ENCODE measurements at regions not wholly inside any gene's neighbourhood (a gene's known extent, or its start where the extent isn't known, plus 50 kb on each side); places are given as distances from the start of the nearest gene placed in this dataset.

- Mint-ChIP-seq H3K27ac (no peak overlapping the region), H3K4me1 (no peaks in the 10 kb centered on the region), H3K9me3 (no peaks in the 10 kb centered on the region), H3K36me3 (ENCODE audit: low read depth) (no peaks in the 10 kb centered on the region), H3K4me3 (no peak overlapping the region), H3K27me3 (ENCODE audit: insufficient read depth) (peaks cover 14% of the 10 kb centered on the region)
- H3K36me3 ChIP-seq (ENCODE audit: control insufficient read depth, insufficient read depth, low read length), result no peaks in the 10 kb centered on the region
- no peak overlapping the region for H3K27ac ChIP-seq (ENCODE audit: low read depth, low read length)
- no peaks in the 10 kb centered on the region for H3K27me3 ChIP-seq (ENCODE audit: control insufficient read depth, insufficient read depth, low read length, poor library complexity, severe bottlenecking)
- no peak for TF ChIP-seq CTCF (conservative IDR thresholded peaks at IDR 0.05)
- DNase-seq, result no peak
- 95 to 100% methylated on average over 3 to 4 of the region's 4 CpGs for WGBS, 2 experiments (ENCODE audit: insufficient coverage in 1 of 2, insufficient read length in 1 of 2)
- H3K4me3 ChIP-seq (ENCODE audit: low read length), result no peak overlapping the region
- H3K9ac ChIP-seq (ENCODE audit: extremely low read depth, low read length, poor library complexity, severe bottlenecking), result no peak overlapping the region
- no peaks in the 10 kb centered on the region for H3K9me3 ChIP-seq (ENCODE audit: control insufficient read depth, low read length)
- H3K4me1 ChIP-seq (ENCODE audit: control insufficient read depth, insufficient read depth, low read length), result no peaks in the 10 kb centered on the region
Measured at GRCh38 chr5:173456181-173456580, 128.0 kb upstream of the STC2 start.

- Mint-ChIP-seq H3K36me3 (ENCODE audit: low read depth) (no peaks in the 10 kb centered on the region), H3K27me3 (ENCODE audit: insufficient read depth) (peaks cover 14% of the 10 kb centered on the region), H3K27ac (no peak overlapping the region), H3K9me3 (no peaks in the 10 kb centered on the region), H3K4me1 (no peaks in the 10 kb centered on the region), H3K4me3 (no peak overlapping the region)
- no peak for TF ChIP-seq CTCF (conservative IDR thresholded peaks at IDR 0.05)
- H3K4me1 ChIP-seq (ENCODE audit: control insufficient read depth, insufficient read depth, low read length), result no peaks in the 10 kb centered on the region
- no peak overlapping the region for H3K4me3 ChIP-seq (ENCODE audit: low read length)
- H3K27ac ChIP-seq (ENCODE audit: low read depth, low read length), result no peak overlapping the region
- WGBS, 2 experiments (ENCODE audit: insufficient coverage in 1 of 2, insufficient read length in 1 of 2), result 80 to 93% methylated on average over 2 to 3 of the region's 4 CpGs
- no peaks in the 10 kb centered on the region for H3K27me3 ChIP-seq (ENCODE audit: control insufficient read depth, insufficient read depth, low read length, poor library complexity, severe bottlenecking)
- H3K36me3 ChIP-seq (ENCODE audit: control insufficient read depth, insufficient read depth, low read length), result no peaks in the 10 kb centered on the region
- no peak for DNase-seq
- H3K9ac ChIP-seq (ENCODE audit: extremely low read depth, low read length, poor library complexity, severe bottlenecking), result no peak overlapping the region
- H3K9me3 ChIP-seq (ENCODE audit: control insufficient read depth, low read length), result no peaks in the 10 kb centered on the region
Measured at GRCh38 chr5:173455599-173455957, 127.4 kb upstream of the STC2 start.

- H3K27ac ChIP-seq (ENCODE audit: low read depth, low read length), result no peak overlapping the region
- 91 to 92% methylated on average over 10 of the region's 10 CpGs for WGBS, 2 experiments (ENCODE audit: insufficient coverage in 1 of 2, insufficient read length in 1 of 2)
Measured at GRCh38 chr5:173454736-173455598, 126.8 kb upstream of the STC2 start.

More at GRCh38 chr5:173454736-173455598, 126.8 kb upstream of the STC2 start:
- no peak for TF ChIP-seq CTCF (conservative IDR thresholded peaks at IDR 0.05)
- Mint-ChIP-seq H3K27ac (no peak overlapping the region), H3K4me1 (no peaks in the 10 kb centered on the region), H3K9me3 (no peaks in the 10 kb centered on the region), H3K4me3 (no peak overlapping the region), H3K36me3 (ENCODE audit: low read depth) (no peaks in the 10 kb centered on the region), H3K27me3 (ENCODE audit: insufficient read depth) (peaks cover 14% of the 10 kb centered on the region)
- Histone ChIP-seq H3K36me3 (ENCODE audit: control insufficient read depth, insufficient read depth, low read length) (no peaks in the 10 kb centered on the region), H3K27me3 (ENCODE audit: control insufficient read depth, insufficient read depth, low read length, poor library complexity, severe bottlenecking) (no peaks in the 10 kb centered on the region), H3K9ac (ENCODE audit: extremely low read depth, low read length, poor library complexity, severe bottlenecking) (no peak overlapping the region), H3K9me3 (ENCODE audit: control insufficient read depth, low read length) (no peaks in the 10 kb centered on the region), H3K4me1 (ENCODE audit: control insufficient read depth, insufficient read depth, low read length) (no peaks in the 10 kb centered on the region), H3K4me3 (ENCODE audit: low read length) (no peak overlapping the region)
- DNase-seq, result no peak
